SK-N-SH treated with all-trans-retinoic acid at 6 μM for 48 hours (cell line): ENCODE measurements at regions not wholly inside any gene's neighbourhood (a gene's known extent, or its start where the extent isn't known, plus 50 kb on each side); places are given as distances from the start of the nearest gene placed in this dataset.

Source experiments
- ARNTL ChIP-seq: fragments of 450-650 bp; formaldehyde crosslinking; IDR thresholded peaks from 2 replicates; pipeline ENCODE4 v1.5.0; 2020; ENCODE audit warnings: low read depth, mild to moderate bottlenecking, moderate library complexity, borderline replicate concordance
- CSDC2 ChIP-seq: fragments of 250-450 bp; sonication (Bioruptor Pico); IDR thresholded peaks from 2 replicates; pipeline ENCODE4 v1.5.0; 2020; ENCODE audit warnings: mild to moderate bottlenecking, moderate library complexity
- ESRRG ChIP-seq: fragments of 250-450 bp; sonication (Bioruptor Pico); IDR thresholded peaks from 2 replicates; pipeline ENCODE4 v1.6.1; 2021; ENCODE audit warnings: mild to moderate bottlenecking
- ISL1 ChIP-seq: fragments of 250-450 bp; sonication (Bioruptor Pico); IDR thresholded peaks from 2 replicates; pipeline ENCODE4 v2.1.2; 2022; ENCODE audit warnings: mild to moderate bottlenecking, moderate library complexity
- ZC3H10 ChIP-seq: fragments of 250-450 bp; sonication (Bioruptor Pico); IDR thresholded peaks from 2 replicates; pipeline ENCODE4 v1.5.1; 2021; ENCODE audit warnings: mild to moderate bottlenecking, moderate library complexity
- ZFP30 ChIP-seq: fragments of 450-650 bp; formaldehyde crosslinking; IDR thresholded peaks from 2 replicates; pipeline ENCODE4 v1.5.0; 2022; ENCODE audit warnings: mild to moderate bottlenecking, moderate library complexity
- ZNF8 ChIP-seq: fragments of 450-650 bp; formaldehyde crosslinking; IDR thresholded peaks from 2 replicates; pipeline ENCODE4 v1.5.0; 2020; ENCODE audit warnings: mild to moderate bottlenecking, moderate library complexity
- TF ChIP-seq, protein P1 (sequence below): fragments of 250-450 bp; sonication (Bioruptor Pico); IDR thresholded peaks from 2 replicates; pipeline ENCODE4 v1.5.0; 2020; ENCODE audit warnings: mild to moderate bottlenecking, moderate library complexity
- TF ChIP-seq, protein P2 (sequence below): fragments of 250-450 bp; sonication (Bioruptor Pico); IDR thresholded peaks from 2 replicates; pipeline ENCODE4 v1.5.1; 2020; ENCODE audit warnings: low read depth, mild to moderate bottlenecking, moderate library complexity

DNA sequence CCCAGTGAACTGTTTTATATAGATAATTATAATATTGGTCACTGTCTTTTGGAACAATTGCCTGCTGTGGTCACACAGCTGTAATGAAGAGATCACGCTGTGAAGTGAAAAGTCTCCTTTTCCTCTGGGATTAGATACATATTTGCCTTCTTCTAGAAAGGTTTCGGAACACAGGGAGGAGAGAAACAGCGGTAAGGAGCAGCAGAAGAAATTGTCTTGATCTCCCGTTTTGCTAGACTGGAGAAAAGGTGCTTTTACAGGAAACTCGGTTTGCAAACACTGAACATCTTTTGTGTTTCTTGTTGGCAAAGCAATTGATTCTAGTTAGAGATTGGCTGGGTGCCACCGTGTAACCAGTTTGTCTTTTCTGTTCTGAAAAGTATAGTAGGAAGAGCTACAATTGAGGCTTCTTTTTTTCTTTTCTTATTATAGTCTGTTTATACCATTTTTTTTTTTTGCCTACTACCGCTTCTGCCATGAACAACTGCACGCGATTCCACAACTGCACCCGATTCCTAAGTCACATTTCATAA is 404.1 kb upstream of the ID4 start:
- TF ChIP-seq, protein P1, sequence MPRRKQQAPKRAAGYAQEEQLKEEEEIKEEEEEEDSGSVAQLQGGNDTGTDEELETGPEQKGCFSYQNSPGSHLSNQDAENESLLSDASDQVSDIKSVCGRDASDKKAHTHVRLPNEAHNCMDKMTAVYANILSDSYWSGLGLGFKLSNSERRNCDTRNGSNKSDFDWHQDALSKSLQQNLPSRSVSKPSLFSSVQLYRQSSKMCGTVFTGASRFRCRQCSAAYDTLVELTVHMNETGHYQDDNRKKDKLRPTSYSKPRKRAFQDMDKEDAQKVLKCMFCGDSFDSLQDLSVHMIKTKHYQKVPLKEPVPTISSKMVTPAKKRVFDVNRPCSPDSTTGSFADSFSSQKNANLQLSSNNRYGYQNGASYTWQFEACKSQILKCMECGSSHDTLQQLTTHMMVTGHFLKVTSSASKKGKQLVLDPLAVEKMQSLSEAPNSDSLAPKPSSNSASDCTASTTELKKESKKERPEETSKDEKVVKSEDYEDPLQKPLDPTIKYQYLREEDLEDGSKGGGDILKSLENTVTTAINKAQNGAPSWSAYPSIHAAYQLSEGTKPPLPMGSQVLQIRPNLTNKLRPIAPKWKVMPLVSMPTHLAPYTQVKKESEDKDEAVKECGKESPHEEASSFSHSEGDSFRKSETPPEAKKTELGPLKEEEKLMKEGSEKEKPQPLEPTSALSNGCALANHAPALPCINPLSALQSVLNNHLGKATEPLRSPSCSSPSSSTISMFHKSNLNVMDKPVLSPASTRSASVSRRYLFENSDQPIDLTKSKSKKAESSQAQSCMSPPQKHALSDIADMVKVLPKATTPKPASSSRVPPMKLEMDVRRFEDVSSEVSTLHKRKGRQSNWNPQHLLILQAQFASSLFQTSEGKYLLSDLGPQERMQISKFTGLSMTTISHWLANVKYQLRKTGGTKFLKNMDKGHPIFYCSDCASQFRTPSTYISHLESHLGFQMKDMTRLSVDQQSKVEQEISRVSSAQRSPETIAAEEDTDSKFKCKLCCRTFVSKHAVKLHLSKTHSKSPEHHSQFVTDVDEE (CRISPR knock-in tag): no peak
- TF ChIP-seq ESRRG (CRISPR knock-in tag): no peak
- no peak for TF ChIP-seq ARNTL (CRISPR knock-in tag)
- no peak for TF ChIP-seq CSDC2 (CRISPR knock-in tag)
- no peak for TF ChIP-seq ZNF8 (CRISPR knock-in tag)
- no peak for TF ChIP-seq ISL1 (CRISPR knock-in tag)
- no peak for TF ChIP-seq ZFP30 (CRISPR knock-in tag)
- TF ChIP-seq, protein P2, sequence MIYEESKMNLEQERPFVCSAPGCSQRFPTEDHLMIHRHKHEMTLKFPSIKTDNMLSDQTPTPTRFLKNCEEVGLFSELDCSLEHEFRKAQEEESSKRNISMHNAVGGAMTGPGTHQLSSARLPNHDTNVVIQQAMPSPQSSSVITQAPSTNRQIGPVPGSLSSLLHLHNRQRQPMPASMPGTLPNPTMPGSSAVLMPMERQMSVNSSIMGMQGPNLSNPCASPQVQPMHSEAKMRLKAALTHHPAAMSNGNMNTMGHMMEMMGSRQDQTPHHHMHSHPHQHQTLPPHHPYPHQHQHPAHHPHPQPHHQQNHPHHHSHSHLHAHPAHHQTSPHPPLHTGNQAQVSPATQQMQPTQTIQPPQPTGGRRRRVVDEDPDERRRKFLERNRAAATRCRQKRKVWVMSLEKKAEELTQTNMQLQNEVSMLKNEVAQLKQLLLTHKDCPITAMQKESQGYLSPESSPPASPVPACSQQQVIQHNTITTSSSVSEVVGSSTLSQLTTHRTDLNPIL (CRISPR knock-in tag): no peak
- no peak for TF ChIP-seq ZC3H10 (CRISPR knock-in tag)
